OCI-LY1 (cell line): ENCODE measurements at regions not wholly inside any gene's neighbourhood (a gene's known extent, or its start where the extent isn't known, plus 50 kb on each side); places are given as distances from the start of the nearest gene placed in this dataset.

ENCODE experiments used
- H2AFZ ChIP-seq: fragments of 200-600 bp; sonication (generic), shearing (Covaris generic); 2 replicates; pipeline ENCODE4 v1.6.0; 2014; ENCODE audit warnings: antibody characterized with exemption, mild to moderate bottlenecking, low read length
- H3F3A ChIP-seq: fragments of 200-600 bp; sonication (generic), shearing (Covaris generic); 2 replicates; pipeline ENCODE4 v1.6.0; 2014; ENCODE audit warnings: mild to moderate bottlenecking, antibody characterized with exemption, low read length, moderate library complexity; ENCODE audit not compliant: insufficient read depth
- H3K27ac ChIP-seq: fragments of 200-600 bp; sonication (generic); 2 replicates; pipeline ENCODE4 v1.5.1; 2014; ENCODE audit warnings: low read length, mixed run types, mild to moderate bottlenecking, low read depth; ENCODE audit not compliant: poor library complexity, severe bottlenecking
- H3K27me3 ChIP-seq: fragments of 200-600 bp; sonication (generic); 2 replicates; pipeline ENCODE4 v1.6.0; 2014; ENCODE audit warnings: antibody characterized with exemption, mild to moderate bottlenecking, low read length, moderate library complexity; ENCODE audit not compliant: insufficient read depth
- H3K36me3 ChIP-seq: fragments of 200-600 bp; sonication (generic); 2 replicates; pipeline ENCODE4 v1.6.1; 2014; ENCODE audit warnings: mild to moderate bottlenecking, antibody characterized with exemption, low read length, moderate library complexity, mixed read lengths; ENCODE audit not compliant: insufficient read depth
- H3K4me1 ChIP-seq: fragments of 200-600 bp; sonication (generic); 2 replicates; pipeline ENCODE4 v1.5.1; 2014; ENCODE audit warnings: mild to moderate bottlenecking, low read length, moderate library complexity; ENCODE audit not compliant: insufficient read depth, severe bottlenecking
- H3K4me2 ChIP-seq: fragments of 200-600 bp; sonication (generic), shearing (Covaris generic); 2 replicates; pipeline ENCODE4 v1.6.1; 2014; ENCODE audit warnings: low read length
- H3K4me3 ChIP-seq: fragments of 200-600 bp; sonication (generic); 2 replicates; pipeline ENCODE4 v1.5.1; 2014; ENCODE audit warnings: low read length, low read depth, mild to moderate bottlenecking, mixed read lengths; ENCODE audit not compliant: poor library complexity, severe bottlenecking
- H3K79me2 ChIP-seq: fragments of 200-600 bp; shearing (Covaris generic); 2 replicates; pipeline ENCODE4 v1.6.1; 2016; ENCODE audit warnings: mixed run types, low read length, mixed read lengths; ENCODE audit not compliant: insufficient read depth
- H3K9ac ChIP-seq: fragments of 200-600 bp; sonication (generic), shearing (Covaris generic); 2 replicates; pipeline ENCODE4 v1.6.1; 2014; ENCODE audit warnings: mild to moderate bottlenecking, low read length, mixed read lengths
- H3K9me2 ChIP-seq: fragments of 200-600 bp; sonication (generic), shearing (Covaris generic); 2 replicates; pipeline ENCODE4 v1.6.1; 2014; ENCODE audit warnings: low read depth, mild to moderate bottlenecking, low read length, mixed read lengths
- H3K9me3 ChIP-seq: fragments of 200-600 bp; shearing (Covaris generic); 2 replicates; pipeline ENCODE4 v1.6.1; 2014; ENCODE audit warnings: low read length, mixed read lengths
- H4K20me1 ChIP-seq: fragments of 200-600 bp; sonication (generic), shearing (Covaris generic); 2 replicates; pipeline ENCODE4 v1.6.0; 2016; ENCODE audit warnings: mild to moderate bottlenecking, low read length; ENCODE audit not compliant: insufficient read depth
- EZH2 ChIP-seq: fragments of 200-600 bp; sonication (generic), shearing (Covaris generic); IDR thresholded peaks from 2 replicates; pipeline ENCODE4 v1.8.0; 2017; ENCODE audit warnings: borderline replicate concordance, mixed run types, mild to moderate bottlenecking, antibody characterized with exemption, low read length, moderate library complexity, mixed read lengths
- TF ChIP-seq, protein P1 (sequence below): fragments of 200-600 bp; sonication (generic), shearing (Covaris generic); IDR thresholded peaks from 2 replicates; pipeline ENCODE4 v1.5.1; 2017; ENCODE audit warnings: mild to moderate bottlenecking, antibody characterized with exemption, low read length, moderate library complexity, mixed read lengths

DNA sequence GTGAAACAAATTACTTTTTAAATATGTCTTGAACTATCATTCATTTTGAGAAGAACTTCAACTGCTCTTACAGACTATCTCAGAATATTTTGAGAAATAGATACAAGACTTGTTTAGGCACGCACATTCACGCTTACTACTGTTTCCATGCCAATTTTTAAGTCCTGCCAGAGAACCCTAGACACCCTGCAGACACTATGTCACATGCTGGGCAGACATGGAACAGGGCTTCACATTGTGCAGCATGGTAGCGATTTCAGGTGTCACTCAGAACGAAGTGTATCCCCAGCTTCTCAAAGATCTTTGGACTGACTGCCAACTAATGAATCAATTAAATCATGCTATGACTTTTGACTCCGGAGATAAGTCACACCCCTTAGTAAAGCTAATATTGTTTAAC, 128.7 kb upstream of the SLC27A6 start:
- H3K9me3 ChIP-seq, result no peaks in the 10 kb centered on the region
- no peaks in the 10 kb centered on the region for H3K9me2 ChIP-seq
- H3K4me2 ChIP-seq, result no peak overlapping the region
- no peaks in the 10 kb centered on the region for H3K4me1 ChIP-seq
- no peak overlapping the region for H3K4me3 ChIP-seq
- TF ChIP-seq, protein P1, sequence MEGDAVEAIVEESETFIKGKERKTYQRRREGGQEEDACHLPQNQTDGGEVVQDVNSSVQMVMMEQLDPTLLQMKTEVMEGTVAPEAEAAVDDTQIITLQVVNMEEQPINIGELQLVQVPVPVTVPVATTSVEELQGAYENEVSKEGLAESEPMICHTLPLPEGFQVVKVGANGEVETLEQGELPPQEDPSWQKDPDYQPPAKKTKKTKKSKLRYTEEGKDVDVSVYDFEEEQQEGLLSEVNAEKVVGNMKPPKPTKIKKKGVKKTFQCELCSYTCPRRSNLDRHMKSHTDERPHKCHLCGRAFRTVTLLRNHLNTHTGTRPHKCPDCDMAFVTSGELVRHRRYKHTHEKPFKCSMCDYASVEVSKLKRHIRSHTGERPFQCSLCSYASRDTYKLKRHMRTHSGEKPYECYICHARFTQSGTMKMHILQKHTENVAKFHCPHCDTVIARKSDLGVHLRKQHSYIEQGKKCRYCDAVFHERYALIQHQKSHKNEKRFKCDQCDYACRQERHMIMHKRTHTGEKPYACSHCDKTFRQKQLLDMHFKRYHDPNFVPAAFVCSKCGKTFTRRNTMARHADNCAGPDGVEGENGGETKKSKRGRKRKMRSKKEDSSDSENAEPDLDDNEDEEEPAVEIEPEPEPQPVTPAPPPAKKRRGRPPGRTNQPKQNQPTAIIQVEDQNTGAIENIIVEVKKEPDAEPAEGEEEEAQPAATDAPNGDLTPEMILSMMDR, result no peak
- TF ChIP-seq EZH2, result no peak
- no peaks in the 10 kb centered on the region for H4K20me1 ChIP-seq
- H3K9ac ChIP-seq, result no peak overlapping the region
- no peaks in the 10 kb centered on the region for H3K27me3 ChIP-seq
- H3K36me3 ChIP-seq, result no peaks in the 10 kb centered on the region
- no peak overlapping the region for H2AFZ ChIP-seq
- no peaks in the 10 kb centered on the region for H3F3A ChIP-seq
- no peaks in the 10 kb centered on the region for H3K79me2 ChIP-seq
- H3K27ac ChIP-seq, result no peak overlapping the region

DNA sequence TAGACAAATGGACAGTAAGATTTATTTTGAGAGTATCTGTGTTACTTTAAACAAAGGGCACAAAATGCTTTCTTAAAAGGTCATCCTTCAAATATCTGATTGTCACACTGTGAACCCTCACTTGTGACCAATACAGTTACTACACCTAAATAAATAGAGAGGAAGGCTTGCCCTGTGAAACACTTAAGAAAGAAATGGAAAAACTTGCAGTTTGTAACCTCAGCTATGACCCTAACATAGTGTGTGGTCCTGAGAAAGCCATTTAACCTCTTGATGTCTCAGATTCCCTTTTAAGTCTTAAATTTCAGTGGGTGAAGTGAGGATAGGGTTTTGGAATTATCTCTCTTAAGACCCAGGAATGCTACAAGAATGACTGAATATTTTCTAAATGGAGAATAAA, 126.7 kb upstream of the SLC27A6 start:
- H3K9me2 ChIP-seq, result no peaks in the 10 kb centered on the region
- no peak overlapping the region for H3K4me3 ChIP-seq
- no peak overlapping the region for H2AFZ ChIP-seq
- H3K79me2 ChIP-seq, result no peaks in the 10 kb centered on the region
- no peaks in the 10 kb centered on the region for H4K20me1 ChIP-seq
- H3K9me3 ChIP-seq, result no peaks in the 10 kb centered on the region
- H3K27ac ChIP-seq, result no peak overlapping the region
- H3F3A ChIP-seq, result no peaks in the 10 kb centered on the region
- TF ChIP-seq, protein P1, result no peak
- no peak for TF ChIP-seq EZH2
- H3K4me2 ChIP-seq, result no peak overlapping the region
- no peaks in the 10 kb centered on the region for H3K36me3 ChIP-seq
- no peaks in the 10 kb centered on the region for H3K27me3 ChIP-seq
- H3K4me1 ChIP-seq, result no peaks in the 10 kb centered on the region
- no peak overlapping the region for H3K9ac ChIP-seq

DNA sequence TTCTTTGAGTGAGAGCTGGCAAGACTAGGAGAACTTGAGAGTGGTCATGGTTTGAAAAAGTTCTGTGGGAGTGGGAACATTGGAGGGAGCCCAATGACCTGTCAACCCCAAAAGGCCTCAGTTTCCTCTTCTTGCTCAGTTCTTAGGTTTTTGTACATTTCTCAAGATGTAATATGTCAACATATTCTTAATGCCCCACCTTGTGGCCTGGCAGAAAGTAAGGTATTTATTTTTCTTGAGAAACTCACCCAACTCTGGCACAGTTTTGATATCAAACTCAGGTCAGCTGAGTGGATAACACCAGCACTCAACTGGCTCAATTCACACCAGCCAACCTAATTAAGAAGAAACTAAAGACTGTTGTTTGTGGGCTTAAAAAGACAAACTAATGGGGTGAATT, 123.0 kb upstream of the SLC27A6 start:
- Histone ChIP-seq H3K9me3 (no peaks in the 10 kb centered on the region), H2AFZ (no peak overlapping the region), H3K4me3 (no peak overlapping the region), H3K36me3 (no peaks in the 10 kb centered on the region), H3K27ac (no peak overlapping the region), H3F3A (no peaks in the 10 kb centered on the region), H3K4me2 (no peak overlapping the region), H3K9ac (no peak overlapping the region), H3K79me2 (no peaks in the 10 kb centered on the region), H3K27me3 (no peaks in the 10 kb centered on the region), H3K4me1 (no peaks in the 10 kb centered on the region), H4K20me1 (no peaks in the 10 kb centered on the region), H3K9me2 (no peaks in the 10 kb centered on the region)
- TF ChIP-seq, protein P1, result no peak
- no peak for TF ChIP-seq EZH2
